C4-2B (cell line): ENCODE measurements at regions not wholly inside any gene's neighbourhood (a gene's known extent, or its start where the extent isn't known, plus 50 kb on each side); places are given as distances from the start of the nearest gene placed in this dataset.

Experiments
- ZFX ChIP-seq: fragments of 450-650 bp; IDR thresholded peaks from 2 replicates; pipeline ENCODE4 v1.6.1; 2017
- TF ChIP-seq, protein P1 (sequence below): fragments of 450-650 bp; conservative IDR thresholded peaks from 2 replicates; pipeline ENCODE4 v1.5.1; 2017; ENCODE audit warnings: mild to moderate bottlenecking

DNA sequence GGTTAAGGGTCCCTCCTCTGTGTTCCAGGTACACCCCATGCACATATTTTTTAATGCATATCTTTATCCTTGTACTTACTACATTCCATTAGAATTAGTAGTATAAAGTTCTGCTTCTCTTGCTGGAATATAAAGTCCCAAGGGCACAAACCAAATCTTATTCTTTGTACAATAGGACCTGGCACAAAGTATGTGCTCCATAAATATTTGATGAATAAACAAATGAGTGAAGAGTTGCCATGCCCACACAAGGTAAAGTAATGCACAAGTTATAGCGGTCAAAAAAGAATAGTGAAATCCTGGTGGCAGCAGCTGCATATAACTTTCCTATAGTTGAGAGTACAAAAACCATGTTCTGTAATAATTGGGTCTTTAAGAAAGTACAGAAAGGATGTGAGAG is 82.1 kb upstream of the BMP4 start:
- TF ChIP-seq, protein P1, sequence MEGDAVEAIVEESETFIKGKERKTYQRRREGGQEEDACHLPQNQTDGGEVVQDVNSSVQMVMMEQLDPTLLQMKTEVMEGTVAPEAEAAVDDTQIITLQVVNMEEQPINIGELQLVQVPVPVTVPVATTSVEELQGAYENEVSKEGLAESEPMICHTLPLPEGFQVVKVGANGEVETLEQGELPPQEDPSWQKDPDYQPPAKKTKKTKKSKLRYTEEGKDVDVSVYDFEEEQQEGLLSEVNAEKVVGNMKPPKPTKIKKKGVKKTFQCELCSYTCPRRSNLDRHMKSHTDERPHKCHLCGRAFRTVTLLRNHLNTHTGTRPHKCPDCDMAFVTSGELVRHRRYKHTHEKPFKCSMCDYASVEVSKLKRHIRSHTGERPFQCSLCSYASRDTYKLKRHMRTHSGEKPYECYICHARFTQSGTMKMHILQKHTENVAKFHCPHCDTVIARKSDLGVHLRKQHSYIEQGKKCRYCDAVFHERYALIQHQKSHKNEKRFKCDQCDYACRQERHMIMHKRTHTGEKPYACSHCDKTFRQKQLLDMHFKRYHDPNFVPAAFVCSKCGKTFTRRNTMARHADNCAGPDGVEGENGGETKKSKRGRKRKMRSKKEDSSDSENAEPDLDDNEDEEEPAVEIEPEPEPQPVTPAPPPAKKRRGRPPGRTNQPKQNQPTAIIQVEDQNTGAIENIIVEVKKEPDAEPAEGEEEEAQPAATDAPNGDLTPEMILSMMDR, result no peak
- no peak for TF ChIP-seq ZFX
